ENCODE measurements at regions not wholly inside any gene's neighbourhood (a gene's known extent, or its start where the extent isn't known, plus 50 kb on each side); places are given as distances from the start of the nearest gene placed in this dataset.

DNA sequence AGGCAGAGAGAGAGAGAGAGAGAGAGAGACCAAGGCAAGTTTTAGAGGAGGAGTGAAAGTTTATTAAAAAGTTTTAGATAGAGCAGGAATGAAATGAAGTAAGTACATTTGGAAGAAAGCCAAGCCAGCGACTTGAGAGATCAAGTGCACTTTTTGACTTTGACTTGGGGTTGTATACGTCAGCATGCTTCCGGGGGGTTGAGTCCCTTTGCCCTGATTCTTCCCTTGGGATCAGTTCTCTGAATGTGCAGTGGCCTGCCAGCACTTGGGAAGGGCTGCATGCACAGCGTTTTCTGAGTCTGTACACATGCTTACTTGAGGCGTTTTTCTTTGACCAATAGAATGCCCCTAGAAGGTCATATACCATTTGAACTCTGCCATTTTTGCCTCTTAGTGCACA is 400.5 kb downstream of the PDGFC start:
- H3K4me1 Mint-ChIP-seq = no peaks in the 10 kb centered on the region
- H3K9me3 Mint-ChIP-seq = peaks cover 4 to 43% (median 21%) of the 10 kb centered on the region in 6 donors
- no peaks in the 10 kb centered on the region for H3K36me3 Mint-ChIP-seq
- DNase-seq = no peak
- H3K27me3 Mint-ChIP-seq (ENCODE audit: low read depth in 3 of 3) = no peaks in the 10 kb centered on the region
- no peak overlapping the region for H3K4me3 Mint-ChIP-seq
- H3K27ac Mint-ChIP-seq = no peak overlapping the region

DNA sequence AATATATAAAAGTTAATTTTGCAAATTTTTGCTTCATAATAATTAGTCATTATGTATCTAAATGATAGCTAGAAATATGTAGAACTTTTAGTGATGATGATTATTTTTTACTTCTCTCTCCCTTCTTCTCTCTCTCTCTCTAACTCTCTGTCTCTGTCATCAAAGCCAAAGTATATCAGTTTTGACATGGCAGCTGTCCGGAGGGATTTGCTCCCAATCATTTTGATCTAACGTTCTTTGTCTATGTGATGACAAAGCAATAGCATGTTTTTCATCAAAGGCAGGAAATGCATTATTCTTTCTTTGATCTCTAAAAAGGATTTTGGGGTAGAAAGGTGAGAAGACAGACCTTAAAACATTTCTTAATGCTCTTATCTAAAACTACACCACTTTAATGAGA is 402.1 kb downstream of the PDGFC start:
- no peak overlapping the region for H3K4me3 Mint-ChIP-seq
- no peak overlapping the region for H3K27ac Mint-ChIP-seq
- H3K27me3 Mint-ChIP-seq (ENCODE audit: low read depth in 3 of 3) = no peaks in the 10 kb centered on the region
- no peaks in the 10 kb centered on the region for H3K4me1 Mint-ChIP-seq
- DNase-seq = no peak
- peaks cover 4 to 42% (median 23%) of the 10 kb centered on the region in 6 donors for H3K9me3 Mint-ChIP-seq
- no peaks in the 10 kb centered on the region for H3K36me3 Mint-ChIP-seq

DNA sequence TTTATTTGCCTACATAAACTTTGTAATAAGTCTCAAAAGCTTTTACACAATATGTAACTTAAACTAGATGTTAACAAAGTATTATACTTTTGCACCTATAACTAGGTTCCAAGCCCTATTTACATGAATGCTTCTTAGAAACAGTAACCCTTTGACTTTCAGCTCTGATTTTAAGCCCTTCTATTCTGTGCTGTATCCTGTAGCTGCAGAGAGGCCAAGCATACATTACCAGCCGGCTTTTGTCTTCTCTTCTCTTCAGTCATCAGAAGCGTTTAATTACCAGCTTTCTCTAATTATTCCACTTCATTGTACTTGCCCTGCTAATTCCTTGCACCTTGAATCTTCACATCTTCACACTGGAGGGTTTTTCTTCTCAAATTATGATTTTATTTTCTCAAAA is 403.1 kb downstream of the PDGFC start:
- no peaks in the 10 kb centered on the region for H3K27me3 Mint-ChIP-seq (ENCODE audit: low read depth in 3 of 3)
- no peak overlapping the region for H3K4me3 Mint-ChIP-seq
- DNase-seq = no peak
- H3K9me3 Mint-ChIP-seq = peaks cover 3 to 43% (median 21%) of the 10 kb centered on the region in 6 donors
- H3K27ac Mint-ChIP-seq = no peak overlapping the region
- no peaks in the 10 kb centered on the region for H3K36me3 Mint-ChIP-seq
- H3K4me1 Mint-ChIP-seq = no peaks in the 10 kb centered on the region

DNA sequence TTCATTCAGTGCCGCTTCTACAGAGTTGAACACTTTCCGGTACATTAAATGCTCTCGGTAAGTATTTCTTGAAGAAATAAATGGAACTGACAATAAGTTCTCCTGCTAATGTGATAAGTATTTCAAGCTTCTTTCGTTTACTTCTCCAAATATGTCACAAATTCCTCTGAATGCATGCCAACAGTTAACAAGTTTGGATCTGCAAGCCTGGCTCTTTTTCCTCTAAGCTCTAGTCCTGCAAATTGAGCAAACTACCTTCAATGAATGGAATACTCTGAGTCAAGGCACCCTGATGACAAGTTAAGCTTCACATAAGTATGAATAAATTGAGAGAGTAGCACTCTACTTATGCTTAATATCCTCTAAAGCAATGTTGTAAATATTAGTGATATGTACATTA is 403.6 kb downstream of the PDGFC start:
- Mint-ChIP-seq H3K27ac (no peak overlapping the region), H3K4me1 (no peaks in the 10 kb centered on the region), H3K27me3 (ENCODE audit: low read depth in 3 of 3) (no peaks in the 10 kb centered on the region), H3K4me3 (no peak overlapping the region), H3K9me3 (peaks cover 3 to 44% (median 21%) of the 10 kb centered on the region in 6 donors), H3K36me3 (no peaks in the 10 kb centered on the region)
- no peak for DNase-seq

DNA sequence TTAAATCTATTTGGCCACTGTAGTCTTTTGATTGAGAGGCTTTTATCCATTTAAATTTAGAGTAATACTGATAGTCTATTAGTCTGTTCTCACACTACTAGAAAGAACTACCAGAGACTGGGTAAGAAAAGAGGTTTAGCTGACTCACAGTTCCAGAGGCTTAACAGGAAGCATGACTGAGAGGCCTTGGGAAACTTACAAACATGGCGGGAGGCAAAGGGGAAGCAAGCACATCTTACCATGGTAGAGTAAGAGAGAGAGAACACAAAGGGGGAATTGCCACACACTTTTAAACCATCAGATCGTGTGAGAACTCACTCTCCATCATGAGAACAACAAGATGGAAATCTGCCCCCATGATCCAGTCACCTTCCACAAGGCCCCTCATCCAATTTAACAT is 410.9 kb downstream of the PDGFC start:
- Mint-ChIP-seq H3K4me3 (no peak overlapping the region), H3K9me3 (peaks cover 4 to 40% (median 29%) of the 10 kb centered on the region in 6 donors), H3K27ac (no peak overlapping the region), H3K36me3 (no peaks in the 10 kb centered on the region), H3K4me1 (no peaks in the 10 kb centered on the region), H3K27me3 (ENCODE audit: low read depth in 3 of 3) (no peaks in the 10 kb centered on the region)
- no peak for DNase-seq

DNA sequence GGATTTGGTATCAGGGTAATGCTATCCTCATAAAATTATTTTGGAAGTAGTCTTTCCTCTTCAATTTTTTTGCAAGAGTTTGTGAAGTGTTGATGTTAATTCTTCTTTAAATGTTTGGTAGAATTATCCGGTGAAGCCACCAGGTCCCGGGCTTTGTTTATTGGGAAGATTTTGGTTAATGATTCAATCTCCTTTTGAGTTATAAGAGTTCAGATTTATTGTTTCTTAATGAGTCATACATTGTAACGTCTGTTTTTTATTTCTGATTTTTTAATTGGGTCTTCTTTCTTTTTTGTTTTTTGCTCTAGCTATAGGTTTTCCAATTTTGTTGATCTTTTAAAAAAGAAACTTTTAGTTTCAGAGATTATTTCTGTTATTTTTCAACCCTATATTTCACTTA is 412.3 kb downstream of the PDGFC start:
- Mint-ChIP-seq H3K27me3 (ENCODE audit: low read depth in 3 of 3) (no peaks in the 10 kb centered on the region), H3K4me3 (no peak overlapping the region), H3K27ac (no peak overlapping the region), H3K9me3 (peaks cover 4 to 50% (median 37%) of the 10 kb centered on the region in 6 donors), H3K4me1 (no peaks in the 10 kb centered on the region), H3K36me3 (no peaks in the 10 kb centered on the region)
- no peak for DNase-seq

DNA sequence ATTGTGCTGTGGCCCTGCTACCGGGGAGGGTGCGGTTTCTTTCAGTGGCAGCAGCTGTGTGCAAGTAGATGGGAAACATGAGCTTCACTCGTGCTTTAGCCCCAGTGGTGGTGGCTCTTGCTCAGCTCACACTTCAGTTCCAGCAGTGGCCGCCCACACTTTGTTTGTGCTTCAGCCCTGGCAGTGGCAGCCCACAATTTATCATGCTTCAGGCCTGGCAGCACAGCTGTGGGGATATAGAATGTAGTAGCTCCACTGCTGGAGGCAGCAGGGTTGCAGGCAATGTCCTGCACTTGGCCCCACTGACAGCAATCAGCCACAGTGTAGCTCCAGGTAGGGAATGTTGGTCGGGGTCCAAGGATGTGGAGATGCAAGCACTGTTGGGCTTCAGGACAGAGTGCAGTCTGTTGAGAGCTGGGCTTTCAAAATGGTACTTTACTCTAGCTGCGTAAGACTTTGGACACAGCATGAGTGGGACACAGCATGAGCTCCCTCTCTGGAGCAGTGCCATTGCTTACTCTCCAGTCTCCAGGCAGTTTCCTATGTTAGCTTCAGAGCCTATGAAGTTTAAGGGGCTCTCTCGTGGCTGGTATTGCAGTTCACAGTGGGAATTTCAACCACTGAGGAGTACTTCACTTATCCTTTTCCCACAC is 413.1 kb downstream of the PDGFC start:
- H3K27me3 Mint-ChIP-seq (ENCODE audit: low read depth in 3 of 3) = no peaks in the 10 kb centered on the region
- no peaks in the 10 kb centered on the region for H3K36me3 Mint-ChIP-seq
- H3K4me1 Mint-ChIP-seq = no peaks in the 10 kb centered on the region
- no peak overlapping the region for H3K4me3 Mint-ChIP-seq
- H3K27ac Mint-ChIP-seq = no peak overlapping the region
- H3K9me3 Mint-ChIP-seq = peaks cover 4 to 58% (median 38%) of the 10 kb centered on the region in 6 donors
- no peak for DNase-seq

DNA sequence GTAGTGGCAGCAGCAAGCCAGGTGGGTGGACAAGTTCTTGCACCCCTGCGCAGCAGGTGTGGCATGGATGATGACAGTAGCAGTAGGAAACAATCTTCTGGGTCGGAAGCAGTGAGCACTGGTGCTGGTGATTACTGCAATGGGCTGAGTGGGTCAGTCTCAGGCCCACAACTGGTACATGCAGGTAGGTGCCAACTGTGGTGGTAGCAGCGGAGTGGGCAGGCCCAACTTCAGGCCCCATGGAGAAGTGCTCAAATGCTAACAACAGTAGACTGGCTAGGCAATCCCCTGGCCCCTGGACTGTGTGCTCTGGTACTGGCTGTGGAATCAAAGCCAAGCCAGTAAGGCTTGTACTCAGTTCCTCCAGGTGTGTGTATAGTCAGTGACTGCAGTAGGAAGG is 413.7 kb downstream of the PDGFC start:
- Mint-ChIP-seq H3K36me3 (no peaks in the 10 kb centered on the region), H3K4me3 (no peak overlapping the region), H3K27me3 (ENCODE audit: low read depth in 3 of 3) (no peaks in the 10 kb centered on the region), H3K27ac (no peak overlapping the region), H3K4me1 (no peaks in the 10 kb centered on the region), H3K9me3 (peaks cover 4 to 58% (median 38%) of the 10 kb centered on the region in 6 donors)
- DNase-seq = no peak

DNA sequence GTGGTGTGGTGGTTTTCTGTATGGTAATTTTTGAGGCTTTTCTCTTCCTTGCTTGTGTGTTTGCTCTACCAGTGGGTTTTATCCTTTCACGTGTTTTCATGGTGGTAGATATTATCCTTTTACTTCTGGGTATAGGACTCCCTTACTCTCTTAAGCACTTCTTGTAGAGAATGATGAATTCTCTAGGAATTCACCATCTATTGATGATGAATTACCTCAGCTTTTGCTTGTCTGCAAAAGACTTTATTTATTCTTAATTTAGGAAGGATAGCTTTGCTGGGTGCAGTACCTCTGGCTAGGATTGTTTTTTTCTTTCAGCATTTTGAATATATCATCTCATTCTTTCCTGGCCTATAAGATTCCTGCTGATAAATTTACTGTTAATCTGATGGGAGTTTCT is 415.3 kb downstream of the PDGFC start:
- Mint-ChIP-seq H3K9me3 (peaks cover 4 to 65% (median 38%) of the 10 kb centered on the region in 6 donors), H3K4me1 (no peaks in the 10 kb centered on the region), H3K4me3 (no peak overlapping the region), H3K27ac (no peak overlapping the region), H3K36me3 (no peaks in the 10 kb centered on the region), H3K27me3 (ENCODE audit: low read depth in 3 of 3) (no peaks in the 10 kb centered on the region)
- DNase-seq = no peak

DNA sequence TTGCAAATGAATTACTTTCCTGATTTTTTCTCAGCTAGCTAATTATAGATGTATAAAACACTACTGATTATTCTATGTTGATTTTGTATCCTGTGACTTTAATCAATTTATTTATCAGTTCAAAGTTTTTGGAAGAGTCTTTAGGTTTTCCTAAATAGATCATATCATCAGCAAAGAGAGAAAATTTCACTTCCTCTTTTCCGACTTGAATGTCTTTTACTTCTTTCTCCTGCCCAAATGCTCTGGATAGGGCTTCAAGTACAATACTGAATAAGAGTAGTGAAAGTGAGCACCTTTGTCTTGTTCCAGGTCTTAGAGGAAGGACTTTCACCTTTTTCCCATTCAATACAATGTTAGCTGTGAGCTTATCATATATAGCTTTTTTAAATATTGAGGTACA is 417.9 kb downstream of the PDGFC start:
- no peaks in the 10 kb centered on the region for H3K36me3 Mint-ChIP-seq
- H3K27ac Mint-ChIP-seq = no peak overlapping the region
- no peaks in the 10 kb centered on the region for H3K4me1 Mint-ChIP-seq
- no peak for DNase-seq
- H3K4me3 Mint-ChIP-seq = no peak overlapping the region
- peaks cover 5 to 56% (median 28%) of the 10 kb centered on the region in 6 donors for H3K9me3 Mint-ChIP-seq
- H3K27me3 Mint-ChIP-seq (ENCODE audit: low read depth in 3 of 3) = peaks cover 0 to 1% (median 0%) of the 10 kb centered on the region in 3 donors

DNA sequence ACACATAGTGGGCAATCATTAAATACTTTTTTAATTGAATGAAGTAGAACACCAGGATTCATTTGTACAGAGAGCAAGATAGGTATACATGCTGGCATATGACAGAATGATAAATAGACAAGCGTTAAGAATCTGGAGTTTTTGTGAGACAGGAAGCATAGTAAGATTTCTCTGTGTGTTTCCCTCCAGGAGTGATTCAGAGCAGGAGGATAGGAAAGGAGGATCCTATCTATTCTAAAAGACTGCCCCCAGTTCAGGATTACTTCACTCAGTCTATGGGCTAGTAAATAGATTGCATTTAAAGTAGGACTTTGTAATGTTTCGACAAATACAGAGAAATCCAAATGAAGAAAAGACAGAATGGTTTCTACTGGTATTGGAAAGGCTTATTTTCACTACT is 423.7 kb downstream of the PDGFC start:
- H3K4me3 Mint-ChIP-seq = no peak overlapping the region

DNA sequence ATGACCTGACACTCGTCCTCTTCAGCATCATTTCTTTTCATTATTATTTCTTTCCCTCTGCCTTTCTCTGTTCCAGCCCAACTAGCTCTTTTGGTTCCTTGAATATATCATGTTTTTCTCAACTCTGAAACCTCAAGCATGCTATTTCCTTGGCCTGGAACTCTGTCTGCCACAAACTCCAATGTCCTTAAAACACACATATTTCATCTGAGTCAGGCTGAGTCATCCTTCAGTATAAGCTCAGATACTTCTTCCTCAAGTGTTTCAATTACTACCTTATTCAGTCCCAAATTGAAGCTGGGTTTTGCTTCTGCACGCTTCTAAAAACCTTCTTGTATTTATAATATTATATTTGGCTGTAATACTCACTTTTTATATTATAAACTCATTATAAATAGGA is 424.2 kb downstream of the PDGFC start:
- H3K4me1 Mint-ChIP-seq = no peaks in the 10 kb centered on the region
- H3K4me3 Mint-ChIP-seq = no peak overlapping the region
- no peak for DNase-seq
- H3K27me3 Mint-ChIP-seq (ENCODE audit: low read depth in 3 of 3) = peaks cover 0 to 3% (median 0%) of the 10 kb centered on the region in 3 donors
- no peak overlapping the region for H3K27ac Mint-ChIP-seq
- H3K36me3 Mint-ChIP-seq = no peaks in the 10 kb centered on the region
- H3K9me3 Mint-ChIP-seq = peaks cover 4 to 49% (median 17%) of the 10 kb centered on the region in 6 donors

More for the DNA sequence above, 423.7 kb downstream of the PDGFC start:
- Mint-ChIP-seq H3K27me3 (ENCODE audit: low read depth in 3 of 3) (peaks cover 0 to 3% (median 0%) of the 10 kb centered on the region in 3 donors), H3K27ac (no peak overlapping the region), H3K9me3 (peaks cover 4 to 52% (median 17%) of the 10 kb centered on the region in 6 donors), H3K4me1 (no peaks in the 10 kb centered on the region), H3K36me3 (no peaks in the 10 kb centered on the region)
- no peak for DNase-seq

DNA sequence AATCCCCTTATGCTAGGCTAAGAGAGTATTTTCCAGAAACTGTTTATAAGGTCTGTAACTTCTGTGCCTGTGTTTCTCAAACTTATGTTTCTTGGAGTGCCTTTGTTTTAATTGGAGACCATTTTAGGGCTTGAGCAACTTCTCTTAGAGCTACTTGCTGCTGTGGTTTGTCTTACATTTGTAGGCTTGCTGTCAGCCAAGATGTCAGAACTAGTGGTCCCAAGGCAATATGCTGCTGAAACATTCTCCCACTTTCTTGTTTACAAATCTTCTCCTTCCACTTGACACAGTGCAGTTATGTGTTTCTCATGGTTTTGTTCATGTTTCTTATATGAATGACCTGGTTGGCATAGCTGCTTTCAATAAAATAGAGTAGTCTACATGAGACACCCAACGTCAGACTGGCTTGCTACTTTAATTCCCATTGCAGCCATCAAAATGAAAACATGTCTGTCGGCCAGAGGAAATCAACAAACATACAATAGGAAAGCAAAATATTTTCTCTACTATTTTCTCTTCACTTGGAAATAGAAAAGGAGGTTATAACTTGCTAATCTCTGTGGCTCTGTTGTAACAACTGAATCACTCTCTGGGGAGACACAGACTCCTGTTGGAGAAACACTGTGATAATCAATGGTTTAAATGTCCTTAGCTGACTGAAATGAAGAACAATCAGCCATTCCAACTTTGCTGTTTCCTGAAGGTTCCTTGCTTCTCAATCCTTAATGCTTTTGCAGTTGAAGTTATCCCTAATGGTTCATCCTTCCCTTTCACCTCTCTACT is 426.4 kb downstream of the PDGFC start:
- no peak for DNase-seq
- Mint-ChIP-seq H3K27me3 (ENCODE audit: low read depth in 3 of 3) (peaks cover 0 to 3% (median 0%) of the 10 kb centered on the region in 3 donors), H3K4me3 (no peak overlapping the region), H3K27ac (no peak overlapping the region), H3K4me1 (no peaks in the 10 kb centered on the region), H3K36me3 (peaks cover 0 to 3% (median 0%) of the 10 kb centered on the region in 3 donors), H3K9me3 (peaks cover 4 to 47% (median 22%) of the 10 kb centered on the region in 6 donors)

DNA sequence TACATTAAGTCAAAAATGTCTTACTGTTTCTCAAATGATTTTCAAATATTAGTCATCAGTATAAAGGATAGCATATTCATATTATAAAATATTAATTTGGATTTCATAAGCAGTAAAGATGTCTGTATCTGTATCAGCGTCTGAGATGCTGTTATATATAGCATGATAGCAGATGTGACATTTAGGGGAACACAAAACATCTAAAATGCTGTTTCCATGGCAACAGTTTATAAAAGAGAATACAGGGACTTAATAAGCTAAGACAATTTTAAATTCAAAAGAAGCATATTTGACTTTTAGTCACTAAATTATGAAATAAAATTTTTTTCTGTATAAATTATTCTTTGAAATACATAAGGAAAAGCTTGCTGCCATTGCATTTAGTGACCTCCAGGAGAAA is 432.2 kb downstream of the PDGFC start:
- no peaks in the 10 kb centered on the region for H3K27me3 Mint-ChIP-seq (ENCODE audit: low read depth in 3 of 3)
- no peak for DNase-seq
- peaks cover 5 to 43% (median 15%) of the 10 kb centered on the region in 6 donors for H3K9me3 Mint-ChIP-seq
- no peak overlapping the region for H3K4me3 Mint-ChIP-seq
- H3K27ac Mint-ChIP-seq = no peak overlapping the region
- H3K36me3 Mint-ChIP-seq = peaks cover 0 to 3% (median 0%) of the 10 kb centered on the region in 3 donors
- H3K4me1 Mint-ChIP-seq = no peaks in the 10 kb centered on the region
